Tibial nerve (tissue), 4 donors: ENCODE measurements at regions not wholly inside any gene's neighbourhood (a gene's known extent, or its start where the extent isn't known, plus 50 kb on each side); places are given as distances from the start of the nearest gene placed in this dataset.
"Not testable (repeated sequence)": the region's sequence is repeated elsewhere in the genome, so short reads cannot be mapped to it uniquely, and the experiment has no call there.

Source experiments
- DNase-seq, 2 donors: peaks; one replicate each; pipeline ENCODE4 v3.0.0-alpha.2; 2019; ENCODE audit warnings: low spot score in 2 of 2
- H3K27ac ChIP-seq, 4 donors: fragments of 200-600 bp; sonication (generic) in 3 of 4; one replicate each; pipeline ENCODE4 v1.5.1; 2017 to 2019; ENCODE audit warnings: mild to moderate bottlenecking in 1 of 4
- H3K27me3 ChIP-seq, 2 donors: fragments of 200-600 bp; sonication (generic) in 1 of 2; one replicate each; pipeline versions ENCODE4 v1.5.1 to v1.6.0; 2017 to 2019
- H3K36me3 ChIP-seq, 3 donors: fragments of 200-600 bp; sonication (generic); one replicate each; pipeline ENCODE4 v1.5.1; 2018 to 2019
- H3K4me1 ChIP-seq, 4 donors: fragments of 200-600 bp; sonication (generic) in 3 of 4; one replicate each; pipeline ENCODE4 v1.5.1; 2017 to 2019
- H3K4me3 ChIP-seq, 4 donors: fragments of 200-600 bp; sonication (generic) in 3 of 4; one replicate each; pipeline ENCODE4 v1.5.1; 2017 to 2019; ENCODE audit warnings: mild to moderate bottlenecking in 1 of 4, moderate library complexity in 1 of 4
- H3K9me3 ChIP-seq, 4 donors: fragments of 200-600 bp; sonication (generic) in 3 of 4; one replicate each; pipeline ENCODE4 v1.5.1; 2017 to 2019
- CTCF ChIP-seq, 5 experiments: fragments of 200-600 bp in 3 of 5; fragments of 450-650 bp in 2 of 5; sonication (generic) in 3 of 5; IDR thresholded peaks; one replicate each; pipeline ENCODE4 v1.5.1; 2016 to 2019; ENCODE audit warnings: antibody characterized with exemption in 5 of 5, mild to moderate bottlenecking in 3 of 5, moderate library complexity in 2 of 5
- EP300 ChIP-seq, 2 donors: sonication (generic); formaldehyde crosslinking; IDR thresholded peaks; one replicate each; pipeline ENCODE4 v1.6.1; 2017; ENCODE audit warnings: antibody characterized with exemption in 2 of 2, mild to moderate bottlenecking in 1 of 2
- POLR2A ChIP-seq, 2 donors: fragments of 450-650 bp; IDR thresholded peaks; one replicate each; pipeline ENCODE4 v1.6.1; 2017; ENCODE audit warnings: antibody characterized with exemption in 2 of 2, mild to moderate bottlenecking in 2 of 2, moderate library complexity in 2 of 2
- WGBS, 2 donors: methylation state at CpG; one replicate each; pipeline ENCODE4 v1.1.5; 2018; 5-methylcytosine and 5-hydroxymethylcytosine counted together

- TF ChIP-seq POLR2A (IDR thresholded peaks at IDR 0.05) (no peak), EP300 (IDR thresholded peaks at IDR 0.05) (no peak), CTCF (IDR thresholded peaks at IDR 0.05) (no peak)
- Histone ChIP-seq H3K27ac (no peak overlapping the region), H3K36me3 (no peaks in the 10 kb centered on the region), H3K4me1 (no peaks in the 10 kb centered on the region), H3K27me3 (no peaks in the 10 kb centered on the region), H3K4me3 (no peak overlapping the region), H3K9me3 (no peaks in the 10 kb centered on the region)
- no peak for DNase-seq
Measured at GRCh38 chr5:36778336-36778735, 98.2 kb upstream of the NIPBL start.

- H3K27ac ChIP-seq, H3K9me3 ChIP-seq, H3K36me3 ChIP-seq, H3K4me3 ChIP-seq, H3K27me3 ChIP-seq, H3K4me1 ChIP-seq, DNase-seq: not testable (repeated sequence)
- WGBS, 2 donors = 90 to 94% methylated on average over 12 to 22 of the region's 26 CpGs
Measured at GRCh38 chr5:36782612-36783011, 94.0 kb upstream of the NIPBL start.

GRCh38 chr5:36786448-36787012, 90.0 kb upstream of the NIPBL start:
- 86 to 91% methylated on average over 1 of the region's 1 CpG for WGBS, 2 donors
- H3K27me3 ChIP-seq = no peaks in the 10 kb centered on the region
- DNase-seq = no peak
- H3K27ac ChIP-seq = no peak overlapping the region
- no peaks in the 10 kb centered on the region for H3K4me1 ChIP-seq
- no peaks in the 10 kb centered on the region for H3K36me3 ChIP-seq
- no peaks in the 10 kb centered on the region for H3K9me3 ChIP-seq
- TF ChIP-seq CTCF (IDR thresholded peaks at IDR 0.05) (no peak), EP300 (IDR thresholded peaks at IDR 0.05) (no peak), POLR2A (IDR thresholded peaks at IDR 0.05) (no peak)
- no peak overlapping the region for H3K4me3 ChIP-seq

GRCh38 chr5:36787365-36788093, 89.0 kb upstream of the NIPBL start:
- Histone ChIP-seq H3K4me1 (no peaks in the 10 kb centered on the region), H3K4me3 (no peak overlapping the region), H3K27me3 (no peaks in the 10 kb centered on the region), H3K27ac (no peak overlapping the region), H3K36me3 (no peaks in the 10 kb centered on the region), H3K9me3 (no peaks in the 10 kb centered on the region)
- no peak for DNase-seq
- WGBS, 2 donors = 83 to 86% methylated on average over 8 of the region's 8 CpGs
- no peak for TF ChIP-seq POLR2A (IDR thresholded peaks at IDR 0.05)
- TF ChIP-seq CTCF (IDR thresholded peaks at IDR 0.05) = no peak
- no peak for TF ChIP-seq EP300 (IDR thresholded peaks at IDR 0.05)

- H3K27ac ChIP-seq = no peak overlapping the region
- H3K9me3 ChIP-seq = no peaks in the 10 kb centered on the region
- DNase-seq = no peak
- H3K27me3 ChIP-seq = no peaks in the 10 kb centered on the region
- H3K4me1 ChIP-seq = no peaks in the 10 kb centered on the region
- no peak overlapping the region for H3K4me3 ChIP-seq
- H3K36me3 ChIP-seq = no peaks in the 10 kb centered on the region
- TF ChIP-seq CTCF (IDR thresholded peaks at IDR 0.05) (no peak), EP300 (IDR thresholded peaks at IDR 0.05) (no peak), POLR2A (IDR thresholded peaks at IDR 0.05) (no peak)
- WGBS, 2 donors = 54 to 85% methylated on average over 1 of the region's 1 CpG
Measured at GRCh38 chr5:36790847-36791246, 85.7 kb upstream of the NIPBL start.
